Small intestine (tissue), 7 donors: ENCODE measurements at regions not wholly inside any gene's neighbourhood (a gene's known extent, or its start where the extent isn't known, plus 50 kb on each side); places are given as distances from the start of the nearest gene placed in this dataset.
A peak's percentile ranks its signal among the peaks of the same experiment; 100 is the strongest.

Experiments used
- DNase-seq, 2 donors: peaks; one replicate each; pipeline versions ENCODE4 v3.0.0 to v3.0.0-alpha.2; 2013
- FAIRE-seq: peaks from 2 replicates; lab custom pipeline; 2012; peaks lifted over from hg19 to GRCh38; lab: Jason Lieb, UNC
- H3K27ac ChIP-seq, 3 donors: one replicate each; pipeline ENCODE4 v1.5.1; 2013; ENCODE audit warnings: low read length in 2 of 3, mild to moderate bottlenecking in 2 of 3, control low read depth in 1 of 3, inconsistent platforms in 1 of 3, low read depth in 1 of 3, moderate library complexity in 1 of 3
- H3K27me3 ChIP-seq, 3 donors: one replicate each; pipeline ENCODE4 v1.6.1; 2013; ENCODE audit warnings: low read length in 3 of 3, inconsistent platforms in 1 of 3; ENCODE audit not compliant: control insufficient read depth in 3 of 3, insufficient read depth in 3 of 3
- H3K36me3 ChIP-seq, 3 donors: one replicate each; pipeline ENCODE4 v1.6.1; 2013; ENCODE audit warnings: low read length in 3 of 3, inconsistent platforms in 1 of 3, low read depth in 1 of 3, mild to moderate bottlenecking in 1 of 3, moderate library complexity in 1 of 3; ENCODE audit not compliant: control insufficient read depth in 3 of 3, insufficient read depth in 2 of 3
- H3K4me1 ChIP-seq, 3 donors: one replicate each; pipeline ENCODE4 v1.6.1; 2013; ENCODE audit warnings: low read length in 2 of 3, inconsistent platforms in 1 of 3, low read depth in 1 of 3, mild to moderate bottlenecking in 1 of 3, moderate library complexity in 1 of 3; ENCODE audit not compliant: control insufficient read depth in 3 of 3, insufficient read depth in 2 of 3
- H3K4me3 ChIP-seq, 3 donors: one replicate each; pipeline ENCODE4 v1.5.1; 2013; ENCODE audit warnings: low read length in 3 of 3, control low read depth in 1 of 3, inconsistent platforms in 1 of 3, low read depth in 1 of 3, mild to moderate bottlenecking in 1 of 3, moderate library complexity in 1 of 3
- H3K9me3 ChIP-seq, 2 donors: one replicate each; pipeline ENCODE4 v1.6.1; 2013; ENCODE audit warnings: low read depth in 1 of 2, low read length in 1 of 2; ENCODE audit not compliant: control insufficient read depth in 2 of 2, insufficient read depth in 1 of 2
- WGBS, 3 donors: extraction: QIAGEN DNeasy Blood & Tissue Kit; methylation state at CpG; one replicate each; pipeline ENCODE4 v1.1.7; 2013; 5-methylcytosine and 5-hydroxymethylcytosine counted together
- donor health status: healthy with polysubstance abuse.
- donor health status: control.
- donor health status: control.
- donor health status: Bipolar disorder and iron deficiency.
- donor health status: healthy.

DNA sequence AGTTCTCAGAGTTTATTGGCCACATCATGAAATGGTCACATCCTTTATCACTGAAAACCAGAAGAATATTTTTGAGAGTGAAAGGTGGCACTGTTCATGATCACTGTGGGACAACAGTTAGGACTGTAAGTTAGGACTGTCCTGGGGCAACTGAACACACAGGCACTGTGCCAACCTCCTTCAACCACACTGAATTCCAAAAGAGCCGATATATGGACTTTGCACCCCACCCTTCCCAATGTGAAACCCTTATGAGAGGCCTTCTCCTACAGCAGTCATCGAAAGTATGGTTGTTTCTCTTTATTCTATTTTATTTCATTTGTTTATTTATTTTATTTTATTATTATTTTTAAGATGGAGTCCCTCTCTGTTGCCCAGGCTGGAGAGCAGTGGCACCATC, 353.5 kb downstream of the TOX3 start:
- H3K9me3 ChIP-seq = no peaks in the 10 kb centered on the region
- H3K4me1 ChIP-seq = no peaks in the 10 kb centered on the region
- no peak overlapping the region for H3K27ac ChIP-seq
- H3K36me3 ChIP-seq = no peaks in the 10 kb centered on the region
- DNase-seq (peak in 1 of 2 donors; percentile 59), FAIRE-seq (no peak)
- H3K27me3 ChIP-seq = peaks cover 0 to 5% (median 0%) of the 10 kb centered on the region in 3 donors
- 25 to 58% (median 37%) methylated on average over 2 of the region's 2 CpGs for WGBS, 3 donors
- no peak overlapping the region for H3K4me3 ChIP-seq

DNA sequence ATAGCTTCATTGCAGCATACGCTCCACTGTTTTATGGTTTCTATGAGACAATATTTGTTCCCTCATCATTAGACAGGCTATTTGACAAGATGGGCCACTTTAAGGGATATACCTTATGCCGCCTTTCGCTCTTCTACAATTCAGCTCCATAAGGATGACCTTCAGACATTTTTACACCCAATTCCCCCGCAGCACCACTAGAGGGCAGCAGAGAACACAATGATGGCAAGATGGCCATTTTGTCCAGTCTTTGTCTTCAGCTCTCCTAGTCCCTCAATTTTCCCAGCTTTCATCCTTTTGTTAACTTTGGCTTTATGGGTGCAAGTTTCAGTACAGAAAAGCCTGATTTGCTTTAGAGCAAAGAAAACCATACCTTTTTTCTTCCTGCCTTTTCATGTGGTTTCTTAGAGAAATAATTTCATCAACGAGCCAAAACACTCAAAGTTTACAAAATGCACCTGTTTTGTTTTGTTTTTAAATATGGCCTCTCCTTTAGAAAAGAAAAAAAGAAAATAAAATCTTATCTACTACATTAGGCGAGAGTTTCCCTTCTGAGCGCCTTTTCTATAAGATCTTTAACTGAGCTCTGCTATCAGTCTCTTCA, 355.3 kb downstream of the TOX3 start:
- no peak for FAIRE-seq
- H3K9me3 ChIP-seq = no peaks in the 10 kb centered on the region
- peak; percentile 81 to 82 for DNase-seq
- WGBS, 3 donors = 42 to 51% (median 46%) methylated on average over 7 of the region's 7 CpGs
- no peak overlapping the region for H3K27ac ChIP-seq
- H3K36me3 ChIP-seq = no peaks in the 10 kb centered on the region
- H3K4me3 ChIP-seq = no peak overlapping the region
- no peaks in the 10 kb centered on the region for H3K4me1 ChIP-seq
- peaks cover 0 to 5% (median 0%) of the 10 kb centered on the region in 3 donors for H3K27me3 ChIP-seq

DNA sequence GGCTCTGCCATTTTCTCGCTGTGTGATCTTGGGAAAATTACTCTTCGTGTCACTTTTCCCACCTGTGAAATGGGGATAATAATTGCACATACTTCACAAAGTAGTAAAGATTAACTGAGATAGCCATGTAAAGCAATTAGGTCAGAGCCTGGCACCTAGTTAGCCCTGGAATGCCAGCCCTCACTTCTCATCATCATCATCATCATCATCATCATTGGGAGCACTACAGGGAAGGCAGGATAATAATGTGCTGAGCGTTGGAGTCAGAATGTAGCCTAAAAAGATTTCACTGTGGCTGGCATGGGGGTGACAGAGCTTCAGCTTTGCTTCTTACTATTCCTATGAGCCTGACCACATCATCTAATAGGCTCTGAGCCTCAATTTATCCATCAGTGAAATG, 362.6 kb downstream of the TOX3 start:
- DNase-seq (no peak), FAIRE-seq (no peak)
- 82 to 86% (median 84%) methylated on average over 3 of the region's 3 CpGs for WGBS, 3 donors
- H3K4me3 ChIP-seq = no peak overlapping the region
- H3K27ac ChIP-seq = no peak overlapping the region
- H3K36me3 ChIP-seq = no peaks in the 10 kb centered on the region
- no peaks in the 10 kb centered on the region for H3K4me1 ChIP-seq
- H3K27me3 ChIP-seq = no peaks in the 10 kb centered on the region
- no peaks in the 10 kb centered on the region for H3K9me3 ChIP-seq

DNA sequence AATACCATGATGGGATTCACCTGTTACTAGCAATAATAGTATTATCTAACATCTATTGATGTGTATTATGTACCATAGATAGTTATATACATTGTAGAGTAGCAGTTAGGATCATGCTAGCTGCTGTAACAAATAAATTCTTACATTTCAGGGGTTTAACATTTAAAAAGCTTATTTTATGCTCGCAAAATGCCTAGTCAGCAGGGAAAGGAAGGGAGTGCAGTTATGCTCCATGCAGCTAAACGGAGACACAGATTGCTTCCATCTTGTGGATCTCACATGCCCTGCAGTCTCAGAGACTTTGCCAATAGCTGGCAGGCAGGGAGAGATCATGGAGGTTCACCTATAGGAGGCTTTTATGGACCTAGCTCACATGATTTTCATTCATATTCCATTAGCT, 364.1 kb downstream of the TOX3 start:
- 84 to 92% (median 88%) methylated on average over 2 of the region's 2 CpGs for WGBS, 3 donors
- Histone ChIP-seq H3K36me3 (no peaks in the 10 kb centered on the region), H3K27ac (no peak overlapping the region), H3K4me3 (no peak overlapping the region), H3K27me3 (no peaks in the 10 kb centered on the region), H3K9me3 (no peaks in the 10 kb centered on the region), H3K4me1 (no peaks in the 10 kb centered on the region)
- DNase-seq (no peak), FAIRE-seq (no peak)

DNA sequence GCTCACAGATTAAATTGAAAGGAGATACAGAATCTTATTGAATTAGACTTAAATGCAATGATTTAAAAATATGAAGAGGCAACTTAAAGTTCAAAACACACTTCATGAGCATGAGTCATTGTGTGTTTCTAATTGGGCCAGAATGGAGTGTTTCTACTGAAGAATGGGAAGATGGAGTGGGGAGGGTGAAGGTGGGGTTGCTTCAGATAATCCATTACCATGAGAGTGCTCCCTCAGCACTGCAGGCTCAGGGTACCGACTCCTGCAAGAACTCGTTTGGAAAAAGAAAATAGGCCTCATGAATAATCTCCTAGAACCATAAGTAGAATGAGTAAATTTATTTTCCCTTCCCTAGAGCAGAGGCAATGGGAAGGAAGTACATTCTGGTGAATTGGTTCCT, 372.8 kb downstream of the TOX3 start:
- 73 to 87% (median 74%) methylated on average over 2 of the region's 2 CpGs for WGBS, 3 donors
- Histone ChIP-seq H3K9me3 (no peaks in the 10 kb centered on the region), H3K4me1 (no peaks in the 10 kb centered on the region), H3K27ac (no peak overlapping the region), H3K36me3 (no peaks in the 10 kb centered on the region), H3K4me3 (no peak overlapping the region), H3K27me3 (no peaks in the 10 kb centered on the region)
- FAIRE-seq (no peak), DNase-seq (no peak)

DNA sequence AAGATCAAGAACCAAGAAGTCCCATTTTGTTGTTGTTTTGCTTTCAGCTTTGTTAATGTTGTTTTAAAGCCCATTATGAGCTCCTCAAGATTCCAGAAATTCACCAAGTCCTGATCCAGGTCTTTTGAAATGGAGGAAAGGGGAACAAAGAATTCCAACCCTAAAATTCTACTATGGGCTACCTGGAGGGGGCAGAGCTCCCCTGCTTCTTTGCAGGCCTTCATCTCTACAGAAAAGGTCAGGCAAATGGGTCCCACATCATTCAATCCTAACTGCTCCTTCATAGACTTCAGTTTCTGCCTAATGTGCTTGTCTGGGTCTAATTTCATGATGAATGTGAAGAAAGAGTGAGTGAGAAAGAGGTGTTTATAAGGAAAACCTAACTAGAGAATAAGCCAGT, 375.5 kb downstream of the TOX3 start:
- no peaks in the 10 kb centered on the region for H3K27me3 ChIP-seq
- no peak overlapping the region for H3K4me3 ChIP-seq
- DNase-seq = no peak
- no peak for FAIRE-seq
- H3K27ac ChIP-seq = no peak overlapping the region
- H3K36me3 ChIP-seq = no peaks in the 10 kb centered on the region
- no peaks in the 10 kb centered on the region for H3K9me3 ChIP-seq
- H3K4me1 ChIP-seq = no peaks in the 10 kb centered on the region

DNA sequence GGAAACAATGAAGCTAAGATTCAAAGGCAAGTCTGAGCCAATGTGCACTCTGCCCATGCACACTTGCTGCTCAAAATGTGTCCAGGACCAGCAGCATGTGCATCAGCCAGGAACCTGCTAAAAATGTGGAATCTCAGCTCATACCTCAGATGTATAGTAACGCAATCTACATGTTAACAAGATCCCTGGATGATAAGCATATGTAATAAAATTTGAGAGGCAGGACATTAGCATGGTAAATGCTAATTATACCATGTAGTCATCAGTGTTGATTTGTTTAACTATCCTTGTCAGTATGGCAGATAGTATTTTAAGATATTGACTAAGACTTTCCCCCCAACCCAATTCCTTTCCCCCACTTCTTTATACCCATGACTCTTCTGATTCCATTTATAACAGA, 379.6 kb downstream of the TOX3 start:
- H3K27ac ChIP-seq = no peak overlapping the region
- H3K9me3 ChIP-seq = no peaks in the 10 kb centered on the region
- H3K4me3 ChIP-seq = no peak overlapping the region
- DNase-seq (no peak), FAIRE-seq (no peak)
- H3K27me3 ChIP-seq = no peaks in the 10 kb centered on the region
- 32 to 76% (median 61%) methylated on average over 1 of the region's 1 CpG for WGBS, 3 donors
- no peaks in the 10 kb centered on the region for H3K36me3 ChIP-seq
- no peaks in the 10 kb centered on the region for H3K4me1 ChIP-seq

DNA sequence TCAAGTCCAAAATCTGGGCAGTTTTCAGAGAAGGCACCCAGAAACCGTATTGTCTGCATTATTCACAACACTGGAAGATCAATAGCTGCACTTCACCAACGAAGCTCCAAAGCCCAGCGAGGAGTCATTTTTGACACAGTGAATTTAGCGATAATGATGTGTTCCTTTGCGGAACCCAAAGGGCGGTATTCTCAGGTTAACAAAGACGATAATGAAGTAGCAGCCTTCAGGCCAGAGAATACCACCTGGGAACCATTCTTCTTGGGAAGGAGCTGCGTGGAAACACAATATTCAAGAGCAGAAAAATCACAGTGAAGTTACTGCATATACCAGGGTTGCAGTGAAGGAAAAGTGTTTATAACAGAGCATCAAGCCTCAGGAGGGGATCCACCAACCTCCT, 381.0 kb downstream of the TOX3 start:
- Histone ChIP-seq H3K4me3 (no peak overlapping the region), H3K9me3 (no peaks in the 10 kb centered on the region), H3K36me3 (no peaks in the 10 kb centered on the region), H3K27me3 (no peaks in the 10 kb centered on the region), H3K4me1 (no peaks in the 10 kb centered on the region), H3K27ac (no peak overlapping the region)
- 65 to 85% (median 67%) methylated on average over 8 of the region's 8 CpGs for WGBS, 3 donors
- DNase-seq (no peak), FAIRE-seq (no peak)

DNA sequence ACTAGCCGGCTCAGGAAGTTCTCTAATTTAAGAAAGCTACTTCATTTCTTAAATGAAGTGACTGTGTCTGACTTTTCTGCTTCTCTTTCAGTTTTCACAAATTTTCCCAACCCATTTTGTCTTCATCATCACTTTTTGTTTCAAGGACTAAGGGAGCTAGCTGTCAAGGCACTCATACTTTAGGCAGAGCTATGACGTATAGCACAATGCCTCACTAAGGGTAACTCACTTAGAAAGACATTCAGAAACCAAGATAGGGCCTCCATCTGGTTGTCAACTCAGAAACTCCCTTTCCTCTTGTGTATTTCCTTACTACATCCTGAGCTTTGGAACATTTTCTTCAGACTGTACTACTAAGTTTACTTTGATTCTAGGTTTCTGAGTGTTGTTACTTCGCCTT, 397.9 kb downstream of the TOX3 start:
- WGBS, 3 donors = 74 to 87% (median 80%) methylated on average over 3 of the region's 3 CpGs
- Histone ChIP-seq H3K4me3 (no peak overlapping the region), H3K27me3 (no peaks in the 10 kb centered on the region), H3K4me1 (no peaks in the 10 kb centered on the region), H3K9me3 (no peaks in the 10 kb centered on the region), H3K27ac (no peak overlapping the region), H3K36me3 (no peaks in the 10 kb centered on the region)
- DNase-seq = no peak
- FAIRE-seq = no peak
